ENCODE measurements at regions not wholly inside any gene's neighbourhood (a gene's known extent, or its start where the extent isn't known, plus 50 kb on each side); places are given as distances from the start of the nearest gene placed in this dataset.

- no peak overlapping the region for H3K4me2 ChIP-seq (ENCODE audit: low read length)
- H3K9me3 ChIP-seq (ENCODE audit: control insufficient read depth, insufficient read depth, low read length), result no peaks in the 10 kb centered on the region
- H3F3A ChIP-seq (ENCODE audit: control insufficient read depth, insufficient read depth), result no peaks in the 10 kb centered on the region
- H3K4me1 ChIP-seq (ENCODE audit: control insufficient read depth, low read length), result no peaks in the 10 kb centered on the region
- no peak overlapping the region for H3K27ac ChIP-seq (ENCODE audit: low read depth, low read length)
- no peaks in the 10 kb centered on the region for H4K20me1 ChIP-seq (ENCODE audit: control insufficient read depth, insufficient read depth, low read depth, low read length)
- H3K4me3 ChIP-seq (ENCODE audit: low read length), result no peak overlapping the region
- H3K79me2 ChIP-seq (ENCODE audit: control insufficient read depth, low read length), result no peaks in the 10 kb centered on the region
- TF ChIP-seq CTCF (IDR thresholded peaks at IDR 0.05; ENCODE audit: low read depth, low read length, poor library complexity, severe bottlenecking) (no peak), EZH2phosphoT487 (IDR thresholded peaks at IDR 0.05; ENCODE audit: borderline replicate concordance, low read length) (no peak)
- no peaks in the 10 kb centered on the region for H3K9me2 ChIP-seq (replicated peaks; ENCODE audit: control insufficient read depth, low read length)
- no peaks in the 10 kb centered on the region for H3K27me3 ChIP-seq (ENCODE audit: control insufficient read depth, low read length)
- H3K36me3 ChIP-seq (ENCODE audit: control insufficient read depth, low read length), result no peaks in the 10 kb centered on the region
These were observed 800.6 kb upstream of the CDH6 start for GRCh38 chr5:30392897-30393296.

- no peaks in the 10 kb centered on the region for H3F3A ChIP-seq (ENCODE audit: control insufficient read depth, insufficient read depth)
- no peaks in the 10 kb centered on the region for H3K79me2 ChIP-seq (ENCODE audit: control insufficient read depth, low read length)
- H3K4me1 ChIP-seq (ENCODE audit: control insufficient read depth, low read length), result no peaks in the 10 kb centered on the region
- no peak overlapping the region for H3K4me2 ChIP-seq (ENCODE audit: low read length)
- no peaks in the 10 kb centered on the region for H3K9me3 ChIP-seq (ENCODE audit: control insufficient read depth, insufficient read depth, low read length)
- no peaks in the 10 kb centered on the region for H3K9me2 ChIP-seq (replicated peaks; ENCODE audit: control insufficient read depth, low read length)
- no peak overlapping the region for H3K4me3 ChIP-seq (ENCODE audit: low read length)
- H3K27me3 ChIP-seq (ENCODE audit: control insufficient read depth, low read length), result no peaks in the 10 kb centered on the region
- TF ChIP-seq CTCF (IDR thresholded peaks at IDR 0.05; ENCODE audit: low read depth, low read length, poor library complexity, severe bottlenecking) (no peak), EZH2phosphoT487 (IDR thresholded peaks at IDR 0.05; ENCODE audit: borderline replicate concordance, low read length) (no peak)
- H3K27ac ChIP-seq (ENCODE audit: low read depth, low read length), result no peak overlapping the region
- no peaks in the 10 kb centered on the region for H4K20me1 ChIP-seq (ENCODE audit: control insufficient read depth, insufficient read depth, low read depth, low read length)
- H3K36me3 ChIP-seq (ENCODE audit: control insufficient read depth, low read length), result no peaks in the 10 kb centered on the region
These were observed 803.4 kb upstream of the CDH6 start for GRCh38 chr5:30390095-30390494.

- Histone ChIP-seq H3K27ac (ENCODE audit: low read depth, low read length) (no peak overlapping the region), H3K79me2 (ENCODE audit: control insufficient read depth, low read length) (no peaks in the 10 kb centered on the region), H3K27me3 (ENCODE audit: control insufficient read depth, low read length) (no peaks in the 10 kb centered on the region), H3K9me2 (replicated peaks; ENCODE audit: control insufficient read depth, low read length) (no peaks in the 10 kb centered on the region), H3K4me3 (ENCODE audit: low read length) (no peak overlapping the region), H3K4me1 (ENCODE audit: control insufficient read depth, low read length) (no peaks in the 10 kb centered on the region), H3K4me2 (ENCODE audit: low read length) (no peak overlapping the region), H3K36me3 (ENCODE audit: control insufficient read depth, low read length) (no peaks in the 10 kb centered on the region), H4K20me1 (ENCODE audit: control insufficient read depth, insufficient read depth, low read depth, low read length) (no peaks in the 10 kb centered on the region), H3K9me3 (ENCODE audit: control insufficient read depth, insufficient read depth, low read length) (no peaks in the 10 kb centered on the region), H3F3A (ENCODE audit: control insufficient read depth, insufficient read depth) (no peaks in the 10 kb centered on the region)
- TF ChIP-seq EZH2phosphoT487 (IDR thresholded peaks at IDR 0.05; ENCODE audit: borderline replicate concordance, low read length) (no peak), CTCF (IDR thresholded peaks at IDR 0.05; ENCODE audit: low read depth, low read length, poor library complexity, severe bottlenecking) (no peak)
These were observed 805.4 kb upstream of the CDH6 start for GRCh38 chr5:30387974-30388632.
